A549 (cell line): ENCODE measurements at regions not wholly inside any gene's neighbourhood (a gene's known extent, or its start where the extent isn't known, plus 50 kb on each side); places are given as distances from the start of the nearest gene placed in this dataset.

Experiments
- CHD4 ChIP-seq: fragments of 200-600 bp; sonication (generic); IDR thresholded peaks from 2 replicates; pipeline ENCODE4 v1.6.1; 2016; ENCODE audit warnings: antibody characterized with exemption, mild to moderate bottlenecking, borderline replicate concordance
- CTCF ChIP-seq: fragments of >200 bp; sonication (Bioruptor Twin); formaldehyde crosslinking; IDR thresholded peaks from 3 replicates; pipeline ENCODE4 v1.5.1; 2016
- ELK1 ChIP-seq: fragments of 150-350 bp; IDR thresholded peaks from 2 replicates; pipeline ENCODE4 v1.6.1; 2014; ENCODE audit warnings: low read depth, mild to moderate bottlenecking, low read length
- FOXS1 ChIP-seq: fragments of 250-450 bp; sonication (Bioruptor Pico); IDR thresholded peaks from 2 replicates; pipeline ENCODE4 v1.5.0; 2020; ENCODE audit warnings: mild to moderate bottlenecking, moderate library complexity
- KDM1A ChIP-seq: fragments of 200-600 bp; sonication (generic); IDR thresholded peaks from 2 replicates; pipeline ENCODE4 v1.6.1; 2016; ENCODE audit warnings: low read depth, mild to moderate bottlenecking
- POLR2A ChIP-seq: IDR thresholded peaks from 2 replicates; pipeline ENCODE4 v1.6.1; 2012; ENCODE audit warnings: mild to moderate bottlenecking, low read length
- REST ChIP-seq: fragments of 200-600 bp; sonication (generic); IDR thresholded peaks from 2 replicates; pipeline ENCODE4 v1.6.1; 2016; ENCODE audit warnings: antibody characterized with exemption, mild to moderate bottlenecking, moderate library complexity

GRCh38 chr7:20005081-20005480 is 212.1 kb downstream of the MACC1 start:
- TF ChIP-seq CTCF (no peak), ELK1 (no peak), POLR2A (no peak), REST (no peak), KDM1A (no peak), FOXS1 (CRISPR knock-in tag) (no peak), CHD4 (no peak)
